SU-DHL-6 (cell line): ENCODE measurements at regions not wholly inside any gene's neighbourhood (a gene's known extent, or its start where the extent isn't known, plus 50 kb on each side); places are given as distances from the start of the nearest gene placed in this dataset.
"Not testable (repeated sequence)": the region's sequence is repeated elsewhere in the genome, so short reads cannot be mapped to it uniquely, and the experiment has no call there.

ENCODE experiments used
- CTCF ChIP-seq: fragments of 200-600 bp; sonication (generic); IDR thresholded peaks from one replicate; pipeline ENCODE4 v1.5.1; 2017; ENCODE audit warnings: antibody characterized with exemption, mild to moderate bottlenecking, low read length, moderate library complexity; ENCODE audit not compliant: insufficient read depth, poor library complexity, severe bottlenecking
- EZH2phosphoT487 ChIP-seq: fragments of 200-600 bp; sonication (generic), shearing (Covaris generic); conservative IDR thresholded peaks from 2 replicates; pipeline ENCODE4 v1.6.1; 2018; ENCODE audit warnings: mild to moderate bottlenecking, antibody characterized with exemption, low read length, moderate library complexity, mixed read lengths

- TF ChIP-seq CTCF, EZH2phosphoT487: not testable (repeated sequence)
Measured at GRCh38 chr2:8386748-8387147, 295.1 kb upstream of the ID2 start.
